ENCODE measurements at regions not wholly inside any gene's neighbourhood (a gene's known extent, or its start where the extent isn't known, plus 50 kb on each side); places are given as distances from the start of the nearest gene placed in this dataset.
A peak's percentile ranks its signal among the peaks of the same experiment; 100 is the strongest.

DNA sequence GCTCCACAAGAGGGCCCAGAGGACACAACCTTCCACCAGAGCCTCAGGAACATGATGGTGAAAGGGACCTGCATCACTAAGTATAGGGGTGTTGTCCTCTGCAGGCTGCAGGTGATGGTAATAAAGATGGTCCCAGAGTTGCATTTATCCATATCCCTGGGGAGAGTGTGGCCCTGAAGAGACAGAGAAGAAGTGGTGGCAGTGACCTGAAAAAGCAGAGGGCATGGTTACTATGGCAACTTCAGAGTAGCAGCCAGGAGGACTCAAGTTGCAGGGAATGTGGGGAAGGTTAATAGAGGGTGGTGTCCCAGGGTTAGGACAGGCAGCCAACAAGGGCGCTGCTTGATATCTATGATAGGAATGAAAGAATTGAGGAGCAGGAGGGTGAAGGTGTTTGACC lies 57.1 kb downstream of the HLA-A start:
- Histone ChIP-seq H3K4me3 (ENCODE audit: low read depth in 1 of 2, low read length in 2 of 2) (no peak overlapping the region), H3K4me1 (ENCODE audit: control insufficient read depth in 1 of 2, insufficient read depth in 2 of 2, low read length in 2 of 2) (no peaks in the 10 kb centered on the region), H3K27ac (ENCODE audit: low read depth, low read length) (no peak overlapping the region), H3K36me3 (ENCODE audit: control insufficient read depth in 1 of 2, insufficient read depth in 2 of 2, low read length in 2 of 2) (no peaks in the 10 kb centered on the region), H3K27me3 (ENCODE audit: control insufficient read depth in 1 of 2, insufficient read depth in 2 of 2, low read length in 2 of 2) (no peaks in the 10 kb centered on the region), H3K9me3 (ENCODE audit: control insufficient read depth in 1 of 2, low read length in 2 of 2) (no peaks in the 10 kb centered on the region), H3K9ac (ENCODE audit: low read depth in 1 of 2, low read length in 2 of 2) (no peak overlapping the region)

DNA sequence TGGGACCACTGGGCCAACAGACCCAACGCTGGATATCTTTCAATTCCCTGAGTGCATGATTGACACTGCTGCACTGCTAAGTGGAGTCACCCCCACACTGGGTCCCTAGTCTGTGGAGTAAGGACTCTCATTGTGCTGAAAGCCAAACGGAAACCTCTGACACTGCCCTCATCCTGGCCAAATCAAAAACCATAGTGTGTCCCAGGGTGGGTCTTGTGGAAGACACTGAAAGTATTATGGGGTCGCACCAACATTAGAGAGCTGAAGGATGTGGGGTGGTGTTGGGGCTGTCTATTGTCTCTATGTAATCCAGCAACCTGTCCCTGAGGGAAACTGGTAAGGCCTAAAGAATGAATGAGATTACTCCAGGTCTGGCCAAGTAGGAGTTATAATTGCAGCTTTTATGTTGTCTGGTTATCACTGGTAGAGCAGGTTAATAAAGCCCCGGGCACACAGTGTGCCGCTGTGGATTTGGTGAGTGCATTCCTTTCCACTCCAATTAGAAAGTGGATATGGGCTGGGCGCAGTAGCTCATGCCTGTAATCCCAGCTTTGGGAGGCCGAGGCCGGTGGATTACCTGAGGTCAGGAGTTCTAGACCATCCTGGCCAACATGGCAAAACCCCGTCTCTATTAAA lies 57.9 kb downstream of the HLA-A start:
- no peaks in the 10 kb centered on the region for H3K4me1 ChIP-seq (ENCODE audit: control insufficient read depth in 1 of 2, insufficient read depth in 2 of 2, low read length in 2 of 2)
- H3K9me3 ChIP-seq (ENCODE audit: control insufficient read depth in 1 of 2, low read length in 2 of 2): no peaks in the 10 kb centered on the region
- H3K27me3 ChIP-seq (ENCODE audit: control insufficient read depth in 1 of 2, insufficient read depth in 2 of 2, low read length in 2 of 2): no peaks in the 10 kb centered on the region
- H3K27ac ChIP-seq (ENCODE audit: low read depth, low read length): no peak overlapping the region
- H3K36me3 ChIP-seq (ENCODE audit: control insufficient read depth in 1 of 2, insufficient read depth in 2 of 2, low read length in 2 of 2): no peaks in the 10 kb centered on the region
- H3K4me3 ChIP-seq (ENCODE audit: low read depth in 1 of 2, low read length in 2 of 2): no peak overlapping the region
- H3K9ac ChIP-seq (ENCODE audit: low read depth in 1 of 2, low read length in 2 of 2): no peak overlapping the region

- Histone ChIP-seq H3K36me3 (ENCODE audit: control insufficient read depth in 1 of 2, insufficient read depth in 2 of 2, low read length in 2 of 2) (no peaks in the 10 kb centered on the region), H3K9me3 (ENCODE audit: control insufficient read depth in 1 of 2, low read length in 2 of 2) (no peaks in the 10 kb centered on the region), H3K27ac (ENCODE audit: low read depth, low read length) (no peak overlapping the region), H3K27me3 (ENCODE audit: control insufficient read depth in 1 of 2, insufficient read depth in 2 of 2, low read length in 2 of 2) (peaks cover 1 to 8% of the 10 kb centered on the region in 2 donors), H3K4me3 (ENCODE audit: low read depth in 1 of 2, low read length in 2 of 2) (no peak overlapping the region), H3K4me1 (ENCODE audit: control insufficient read depth in 1 of 2, insufficient read depth in 2 of 2, low read length in 2 of 2) (peaks cover 3 to 8% of the 10 kb centered on the region in 2 donors), H3K9ac (ENCODE audit: low read depth in 1 of 2, low read length in 2 of 2) (no peak overlapping the region)
These were observed 58.2 kb upstream of the POLR1H start for GRCh38 chr6:30002871-30003270.

GRCh38 chr6:30005482-30005881 lies 55.6 kb upstream of the POLR1H start:
- Histone ChIP-seq H3K4me3 (ENCODE audit: low read depth in 1 of 2, low read length in 2 of 2) (no peak overlapping the region), H3K36me3 (ENCODE audit: control insufficient read depth in 1 of 2, insufficient read depth in 2 of 2, low read length in 2 of 2) (no peaks in the 10 kb centered on the region), H3K27ac (ENCODE audit: low read depth, low read length) (no peak overlapping the region), H3K4me1 (ENCODE audit: control insufficient read depth in 1 of 2, insufficient read depth in 2 of 2, low read length in 2 of 2) (peaks cover 3 to 8% of the 10 kb centered on the region in 2 donors), H3K27me3 (ENCODE audit: control insufficient read depth in 1 of 2, insufficient read depth in 2 of 2, low read length in 2 of 2) (peaks cover 4 to 14% of the 10 kb centered on the region in 2 donors), H3K9me3 (ENCODE audit: control insufficient read depth in 1 of 2, low read length in 2 of 2) (no peaks in the 10 kb centered on the region), H3K9ac (ENCODE audit: low read depth in 1 of 2, low read length in 2 of 2) (no peak overlapping the region)

DNA sequence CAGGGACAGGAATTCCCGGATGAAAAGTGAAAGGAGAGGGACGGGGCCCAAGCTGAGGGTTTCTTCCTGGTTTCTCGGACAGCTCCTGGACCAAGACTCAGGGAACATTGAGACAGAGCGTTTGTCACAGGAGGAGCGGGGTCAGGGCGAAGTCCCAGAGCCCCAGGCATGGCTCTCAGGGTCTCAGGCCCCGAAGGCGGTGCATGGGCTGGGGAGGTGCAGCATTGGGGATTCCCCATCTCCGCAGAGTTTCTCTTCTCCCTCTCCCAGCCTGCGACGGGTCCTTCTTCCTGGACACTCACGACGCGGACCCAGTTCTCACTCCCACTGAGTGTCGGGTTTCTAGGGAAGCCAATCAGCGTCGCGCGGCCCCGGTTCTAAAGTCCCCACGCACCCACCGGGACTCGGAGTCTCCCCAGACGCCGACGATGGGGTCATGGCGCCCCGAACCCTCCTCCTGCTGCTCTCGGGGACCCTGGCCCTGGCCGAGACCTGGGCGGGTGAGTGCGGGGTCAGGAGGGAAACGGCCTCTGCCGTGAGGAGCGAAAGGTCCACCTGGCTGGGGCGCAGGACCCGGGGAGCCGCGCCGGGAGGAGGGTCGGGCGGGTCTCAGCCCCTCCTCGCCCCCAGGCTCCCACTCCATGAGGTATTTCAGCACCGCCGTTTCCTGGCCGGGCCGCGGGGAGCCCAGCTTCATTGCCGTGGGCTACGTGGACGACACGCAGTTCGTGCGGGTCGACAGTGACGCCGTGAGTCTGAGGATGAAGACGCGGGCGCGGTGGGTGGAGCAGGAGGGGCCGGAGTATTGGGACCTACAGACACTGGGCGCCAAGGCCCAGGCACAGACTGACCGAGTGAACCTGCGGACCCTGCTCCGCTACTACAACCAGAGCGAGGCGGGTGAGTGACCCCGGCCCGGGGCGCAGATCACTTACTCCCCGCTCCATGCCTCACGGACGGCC lies 54.6 kb upstream of the POLR1H start:
- Histone ChIP-seq H3K36me3 (ENCODE audit: control insufficient read depth in 1 of 2, insufficient read depth in 2 of 2, low read length in 2 of 2) (no peaks in the 10 kb centered on the region), H3K27me3 (ENCODE audit: control insufficient read depth in 1 of 2, insufficient read depth in 2 of 2, low read length in 2 of 2) (peaks cover 4 to 14% of the 10 kb centered on the region in 2 donors), H3K4me3 (ENCODE audit: low read depth in 1 of 2, low read length in 2 of 2) (peak overlapping the region; percentile 62 to 69), H3K4me1 (ENCODE audit: control insufficient read depth in 1 of 2, insufficient read depth in 2 of 2, low read length in 2 of 2) (peaks cover 3 to 8% of the 10 kb centered on the region in 2 donors), H3K9ac (ENCODE audit: low read depth in 1 of 2, low read length in 2 of 2) (peak overlapping the region; percentile 29 to 44), H3K27ac (ENCODE audit: low read depth, low read length) (peak overlapping the region; percentile 7), H3K9me3 (ENCODE audit: control insufficient read depth in 1 of 2, low read length in 2 of 2) (no peaks in the 10 kb centered on the region)

DNA sequence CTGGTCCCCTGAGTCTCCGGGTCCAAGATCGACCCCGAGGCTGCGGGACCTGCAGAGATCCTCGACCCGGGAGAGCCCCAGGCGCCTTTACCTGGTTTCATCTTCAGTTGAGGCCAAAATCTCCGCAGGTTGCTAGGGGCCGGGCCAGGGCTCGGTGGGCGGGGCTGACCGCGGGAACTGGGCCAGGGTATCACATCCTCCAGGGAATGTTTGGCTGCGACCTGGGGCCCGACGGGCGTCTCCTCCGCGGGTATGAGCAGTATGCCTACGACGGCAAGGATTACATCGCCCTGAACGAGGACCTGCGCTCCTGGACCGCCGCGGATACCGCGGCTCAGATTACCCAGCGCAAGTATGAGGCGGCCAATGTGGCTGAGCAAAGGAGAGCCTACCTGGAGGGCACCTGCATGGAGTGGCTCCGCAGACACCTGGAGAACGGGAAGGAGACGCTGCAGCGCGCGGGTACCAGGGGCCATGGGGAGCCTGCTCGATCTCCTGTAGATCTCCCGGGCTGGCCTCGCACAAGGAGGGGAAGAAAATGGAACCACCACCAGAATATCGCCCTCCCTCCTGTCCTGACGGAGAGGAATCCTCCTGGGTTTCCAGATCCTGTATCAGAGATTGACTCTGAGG lies 53.8 kb upstream of the POLR1H start:
- Histone ChIP-seq H3K4me3 (ENCODE audit: low read depth in 1 of 2, low read length in 2 of 2) (peak overlapping the region; percentile 62 to 69), H3K9ac (ENCODE audit: low read depth in 1 of 2, low read length in 2 of 2) (peak overlapping the region; percentile 29 to 44), H3K36me3 (ENCODE audit: control insufficient read depth in 1 of 2, insufficient read depth in 2 of 2, low read length in 2 of 2) (no peaks in the 10 kb centered on the region)

DNA sequence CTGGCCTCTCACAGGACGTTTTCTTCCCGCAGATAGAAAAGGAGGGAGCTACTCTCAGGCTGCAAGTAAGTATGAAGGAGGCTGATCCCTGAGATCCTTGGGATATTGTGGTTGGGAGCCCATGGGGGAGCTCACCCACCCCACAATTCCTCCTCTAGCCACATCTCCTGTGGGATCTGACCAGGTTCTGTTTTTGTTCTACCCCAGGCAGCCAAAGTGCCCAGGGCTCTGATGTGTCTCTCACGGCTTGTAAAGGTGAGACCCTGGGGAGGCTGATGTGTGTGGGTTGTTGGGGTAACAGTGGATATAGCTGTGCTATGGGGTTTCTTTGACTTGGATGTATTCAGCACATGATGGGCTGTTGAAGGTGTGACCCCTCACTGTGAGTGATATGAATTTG lies 52.0 kb upstream of the POLR1H start:
- Histone ChIP-seq H3K9ac (ENCODE audit: low read depth in 1 of 2, low read length in 2 of 2) (no peak overlapping the region), H3K9me3 (ENCODE audit: control insufficient read depth in 1 of 2, low read length in 2 of 2) (no peaks in the 10 kb centered on the region), H3K27me3 (ENCODE audit: control insufficient read depth in 1 of 2, insufficient read depth in 2 of 2, low read length in 2 of 2) (peaks cover 4 to 14% of the 10 kb centered on the region in 2 donors), H3K27ac (ENCODE audit: low read depth, low read length) (no peak overlapping the region), H3K4me3 (ENCODE audit: low read depth in 1 of 2, low read length in 2 of 2) (no peak overlapping the region), H3K4me1 (ENCODE audit: control insufficient read depth in 1 of 2, insufficient read depth in 2 of 2, low read length in 2 of 2) (peaks cover 3 to 8% of the 10 kb centered on the region in 2 donors), H3K36me3 (ENCODE audit: control insufficient read depth in 1 of 2, insufficient read depth in 2 of 2, low read length in 2 of 2) (no peaks in the 10 kb centered on the region)

More for the DNA sequence above, 53.8 kb upstream of the POLR1H start:
- H3K4me1 ChIP-seq (ENCODE audit: control insufficient read depth in 1 of 2, insufficient read depth in 2 of 2, low read length in 2 of 2): peaks cover 3 to 8% of the 10 kb centered on the region in 2 donors
- no peaks in the 10 kb centered on the region for H3K9me3 ChIP-seq (ENCODE audit: control insufficient read depth in 1 of 2, low read length in 2 of 2)
- no peak overlapping the region for H3K27ac ChIP-seq (ENCODE audit: low read depth, low read length)
- H3K27me3 ChIP-seq (ENCODE audit: control insufficient read depth in 1 of 2, insufficient read depth in 2 of 2, low read length in 2 of 2): peaks cover 4 to 14% of the 10 kb centered on the region in 2 donors
